ENCODE measurements at regions not wholly inside any gene's neighbourhood (a gene's known extent, or its start where the extent isn't known, plus 50 kb on each side); places are given as distances from the start of the nearest gene placed in this dataset.

DNA sequence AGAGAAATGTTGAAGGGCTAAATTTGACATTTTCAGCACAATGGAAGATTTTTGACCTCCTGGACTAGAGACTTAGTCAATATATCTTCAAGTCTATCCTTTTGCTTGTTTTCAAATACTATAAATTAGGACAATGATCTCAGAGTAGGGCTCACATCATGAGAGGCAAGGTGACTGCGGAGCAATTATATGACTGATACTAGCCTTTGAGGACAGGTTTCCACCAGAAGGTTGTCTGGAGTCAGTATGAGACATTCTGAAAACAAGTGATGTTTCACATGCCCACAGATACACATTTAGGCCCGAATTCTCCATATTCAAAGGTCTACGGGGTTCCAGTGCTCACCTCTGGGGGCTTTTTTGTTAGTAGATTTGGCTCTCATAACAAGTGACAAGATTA is 142.3 kb upstream of the SAMSN1 start:
- TF ChIP-seq, protein P1, sequence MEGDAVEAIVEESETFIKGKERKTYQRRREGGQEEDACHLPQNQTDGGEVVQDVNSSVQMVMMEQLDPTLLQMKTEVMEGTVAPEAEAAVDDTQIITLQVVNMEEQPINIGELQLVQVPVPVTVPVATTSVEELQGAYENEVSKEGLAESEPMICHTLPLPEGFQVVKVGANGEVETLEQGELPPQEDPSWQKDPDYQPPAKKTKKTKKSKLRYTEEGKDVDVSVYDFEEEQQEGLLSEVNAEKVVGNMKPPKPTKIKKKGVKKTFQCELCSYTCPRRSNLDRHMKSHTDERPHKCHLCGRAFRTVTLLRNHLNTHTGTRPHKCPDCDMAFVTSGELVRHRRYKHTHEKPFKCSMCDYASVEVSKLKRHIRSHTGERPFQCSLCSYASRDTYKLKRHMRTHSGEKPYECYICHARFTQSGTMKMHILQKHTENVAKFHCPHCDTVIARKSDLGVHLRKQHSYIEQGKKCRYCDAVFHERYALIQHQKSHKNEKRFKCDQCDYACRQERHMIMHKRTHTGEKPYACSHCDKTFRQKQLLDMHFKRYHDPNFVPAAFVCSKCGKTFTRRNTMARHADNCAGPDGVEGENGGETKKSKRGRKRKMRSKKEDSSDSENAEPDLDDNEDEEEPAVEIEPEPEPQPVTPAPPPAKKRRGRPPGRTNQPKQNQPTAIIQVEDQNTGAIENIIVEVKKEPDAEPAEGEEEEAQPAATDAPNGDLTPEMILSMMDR (IDR thresholded peaks at IDR 0.05; ENCODE audit: low read depth, low read length), result no peak
- TF ChIP-seq EZH2phosphoT487 (IDR thresholded peaks at IDR 0.05; ENCODE audit: low read depth), result no peak

All from OCI-LY3 (cell line).